ENCODE measurements at regions not wholly inside any gene's neighbourhood (a gene's known extent, or its start where the extent isn't known, plus 50 kb on each side); places are given as distances from the start of the nearest gene placed in this dataset.

DNA sequence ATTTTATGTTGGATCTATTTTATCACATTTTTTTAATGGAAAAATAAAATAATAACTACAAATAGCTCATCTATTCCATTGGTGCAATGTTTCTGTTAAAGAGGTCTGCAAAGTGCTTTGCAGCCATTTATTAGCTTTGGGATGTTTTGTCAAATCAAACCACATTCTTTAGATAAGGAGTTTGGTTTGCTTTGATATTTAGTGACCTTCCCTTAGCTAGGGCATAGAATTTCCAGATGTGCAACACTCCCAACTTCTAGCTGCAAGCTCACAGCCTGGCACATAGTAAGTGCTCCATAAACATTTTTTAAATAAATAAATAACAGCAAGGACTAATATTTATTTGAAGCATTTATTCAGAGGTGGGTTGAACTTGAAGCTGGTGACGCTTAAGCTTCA lies 80.4 kb upstream of the ARHGAP29 start:
- no peaks in the 10 kb centered on the region for H3K9me3 Mint-ChIP-seq
- no peaks in the 10 kb centered on the region for H3K4me1 Mint-ChIP-seq (ENCODE audit: low read depth)
- no peaks in the 10 kb centered on the region for H3K36me3 Mint-ChIP-seq (ENCODE audit: low read depth)
- ChIA-PET CTCF (interaction anchor here (1.5 kb wide), 1 partner anchor 18 kb away, joined by 4 read pairs; no protein-coding TSS in a partner anchor), POLR2A (interaction anchor here (0.6 kb wide), 1 partner anchor 205 kb away, joined by 3 read pairs; no protein-coding TSS in a partner anchor)
- H3K4me3 Mint-ChIP-seq = no peak overlapping the region
- intact Hi-C loops (cut with micrococcal nuclease) = no loop called here
- H3K27me3 Mint-ChIP-seq = peaks cover 5% of the 10 kb centered on the region
- TF ChIP-seq, protein P1, sequence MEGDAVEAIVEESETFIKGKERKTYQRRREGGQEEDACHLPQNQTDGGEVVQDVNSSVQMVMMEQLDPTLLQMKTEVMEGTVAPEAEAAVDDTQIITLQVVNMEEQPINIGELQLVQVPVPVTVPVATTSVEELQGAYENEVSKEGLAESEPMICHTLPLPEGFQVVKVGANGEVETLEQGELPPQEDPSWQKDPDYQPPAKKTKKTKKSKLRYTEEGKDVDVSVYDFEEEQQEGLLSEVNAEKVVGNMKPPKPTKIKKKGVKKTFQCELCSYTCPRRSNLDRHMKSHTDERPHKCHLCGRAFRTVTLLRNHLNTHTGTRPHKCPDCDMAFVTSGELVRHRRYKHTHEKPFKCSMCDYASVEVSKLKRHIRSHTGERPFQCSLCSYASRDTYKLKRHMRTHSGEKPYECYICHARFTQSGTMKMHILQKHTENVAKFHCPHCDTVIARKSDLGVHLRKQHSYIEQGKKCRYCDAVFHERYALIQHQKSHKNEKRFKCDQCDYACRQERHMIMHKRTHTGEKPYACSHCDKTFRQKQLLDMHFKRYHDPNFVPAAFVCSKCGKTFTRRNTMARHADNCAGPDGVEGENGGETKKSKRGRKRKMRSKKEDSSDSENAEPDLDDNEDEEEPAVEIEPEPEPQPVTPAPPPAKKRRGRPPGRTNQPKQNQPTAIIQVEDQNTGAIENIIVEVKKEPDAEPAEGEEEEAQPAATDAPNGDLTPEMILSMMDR (IDR thresholded peaks at IDR 0.05) = no peak
- DNase-seq (no peak), ATAC-seq (no peak)
- no peak overlapping the region for H3K27ac Mint-ChIP-seq

DNA sequence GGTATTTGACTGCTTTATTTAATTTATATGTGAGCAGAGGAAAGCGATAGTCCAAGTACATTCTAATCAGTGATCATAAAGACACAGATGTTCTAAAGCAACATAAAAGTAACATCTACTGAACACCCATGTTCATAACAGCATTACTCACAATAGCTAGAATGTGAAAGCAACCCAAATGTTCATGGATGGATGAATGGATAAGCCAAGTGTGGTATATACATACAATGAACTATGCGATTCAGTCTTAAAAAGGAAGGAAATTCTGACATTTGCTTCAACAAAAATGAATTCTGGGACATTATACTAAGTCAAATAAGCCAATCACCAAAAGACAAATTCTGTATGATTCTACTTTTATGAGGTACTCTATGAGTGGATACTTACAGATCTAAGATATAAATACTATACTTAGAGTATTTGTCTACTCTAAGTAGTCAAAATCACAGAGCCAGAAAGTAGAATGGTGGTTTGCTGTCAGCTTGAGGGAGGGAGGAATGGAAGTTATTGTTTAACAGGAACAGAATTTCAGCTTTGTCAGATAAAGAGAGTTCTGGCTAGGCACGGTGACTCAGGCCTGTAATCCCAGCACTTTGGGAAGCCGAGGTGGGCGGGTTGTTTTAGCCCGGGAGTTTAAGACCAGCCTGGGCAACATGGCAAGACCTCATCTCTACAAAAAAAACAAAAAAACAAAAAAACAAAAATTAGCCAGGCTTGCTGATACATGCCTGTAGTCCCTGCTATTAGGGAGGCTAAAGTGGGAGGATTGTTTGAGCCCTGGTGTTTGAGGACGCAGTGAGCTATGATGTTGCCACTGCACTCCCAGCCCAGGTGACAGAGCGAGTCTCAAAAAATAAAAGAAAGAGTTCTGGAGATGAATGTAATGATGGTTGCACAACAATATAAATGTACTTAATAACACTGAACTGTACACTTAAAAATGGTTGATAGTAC lies 79.7 kb upstream of the ARHGAP29 start:
- TF ChIP-seq, protein P1 (IDR thresholded peaks at IDR 0.05) = no peak
- POLR2A ChIA-PET = interaction anchor here (0.6 kb wide), 1 partner anchor 204 kb away, joined by 3 read pairs; no protein-coding TSS in a partner anchor
- CTCF ChIA-PET = interaction anchor here (1.5 kb wide), 1 partner anchor 18 kb away, joined by 4 read pairs; no protein-coding TSS in a partner anchor
- ATAC-seq = no peak
- no peak overlapping the region for H3K27ac Mint-ChIP-seq
- peaks cover 5% of the 10 kb centered on the region for H3K27me3 Mint-ChIP-seq
- no peak for DNase-seq
- no peak overlapping the region for H3K4me3 Mint-ChIP-seq
- H3K9me3 Mint-ChIP-seq = no peaks in the 10 kb centered on the region
- H3K4me1 Mint-ChIP-seq (ENCODE audit: low read depth) = no peaks in the 10 kb centered on the region
- intact Hi-C loops (cut with micrococcal nuclease) = no loop called here
- H3K36me3 Mint-ChIP-seq (ENCODE audit: low read depth) = no peaks in the 10 kb centered on the region

DNA sequence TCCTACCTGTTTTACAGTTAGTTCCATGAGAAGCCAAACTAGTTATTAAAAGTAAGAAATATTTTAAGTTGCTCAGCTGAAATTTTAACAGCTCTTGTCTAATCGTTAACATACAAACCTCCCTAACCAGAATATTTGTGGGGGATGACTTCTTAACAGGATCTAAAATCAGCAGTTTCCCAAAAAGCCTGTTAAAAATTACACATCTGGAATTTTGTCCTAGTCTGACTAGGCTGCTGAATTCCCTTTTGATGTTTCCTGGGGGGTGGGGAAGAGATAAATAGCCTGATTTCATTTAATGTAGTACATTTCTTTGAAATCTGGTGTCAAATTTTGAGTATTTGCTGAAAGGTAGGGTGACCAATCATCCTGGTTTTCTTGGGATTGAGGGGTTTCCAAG lies 78.8 kb upstream of the ARHGAP29 start:
- CTCF ChIA-PET = no interaction called here

DNA sequence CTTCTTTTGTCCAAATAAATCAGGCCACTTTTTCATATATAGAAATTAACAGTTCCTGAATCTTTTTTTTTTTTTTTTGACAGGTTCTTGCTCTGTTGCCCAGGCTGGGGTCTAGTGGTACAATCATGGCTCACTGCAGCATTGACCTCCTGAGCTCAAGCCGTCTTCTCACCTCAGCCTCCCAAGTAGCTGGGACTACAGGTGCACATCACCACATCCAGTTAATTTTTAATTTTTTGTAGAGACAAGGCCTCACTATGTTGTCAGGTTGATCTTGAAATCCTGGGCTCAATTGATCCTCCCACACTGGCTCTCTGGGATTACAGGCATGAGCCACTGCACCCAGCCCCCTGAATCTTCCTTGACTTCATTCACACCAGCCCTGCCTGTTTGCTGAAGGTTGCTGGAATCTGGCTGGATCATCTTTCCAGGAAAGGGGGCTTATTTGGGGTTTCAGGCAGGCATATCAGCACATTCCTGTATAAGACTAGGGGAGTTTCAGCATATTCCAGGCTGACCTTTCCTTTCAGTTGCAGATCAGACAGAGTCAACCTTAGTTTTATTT lies 78.2 kb upstream of the ARHGAP29 start:
- no peak overlapping the region for H3K4me3 Mint-ChIP-seq
- H3K27me3 Mint-ChIP-seq = peaks cover 5% of the 10 kb centered on the region
- TF ChIP-seq, protein P1 (IDR thresholded peaks at IDR 0.05) = no peak
- no peak overlapping the region for H3K27ac Mint-ChIP-seq
- ATAC-seq = no peak
- H3K9me3 Mint-ChIP-seq = no peaks in the 10 kb centered on the region
- ChIA-PET CTCF (no interaction called here), POLR2A (no interaction called here)
- DNase-seq = no peak
- no peaks in the 10 kb centered on the region for H3K4me1 Mint-ChIP-seq (ENCODE audit: low read depth)
- intact Hi-C loops (cut with micrococcal nuclease) = no loop called here
- H3K36me3 Mint-ChIP-seq (ENCODE audit: low read depth) = no peaks in the 10 kb centered on the region

More for the DNA sequence above, 78.8 kb upstream of the ARHGAP29 start:
- Mint-ChIP-seq H3K27me3 (peaks cover 5% of the 10 kb centered on the region), H3K4me1 (ENCODE audit: low read depth) (no peaks in the 10 kb centered on the region), H3K9me3 (no peaks in the 10 kb centered on the region), H3K27ac (no peak overlapping the region), H3K4me3 (no peak overlapping the region), H3K36me3 (ENCODE audit: low read depth) (no peaks in the 10 kb centered on the region)
- POLR2A ChIA-PET = no interaction called here
- TF ChIP-seq, protein P1 (IDR thresholded peaks at IDR 0.05) = no peak
- intact Hi-C loops (cut with micrococcal nuclease) = no loop called here
- ATAC-seq (no peak), DNase-seq (no peak)

Data from activated CD8-positive, alpha-beta T cell treated with anti-CD3 and anti-CD28 coated beads for 36 hours (primary cell).